ENCODE measurements at regions not wholly inside any gene's neighbourhood (a gene's known extent, or its start where the extent isn't known, plus 50 kb on each side); places are given as distances from the start of the nearest gene placed in this dataset.

DNA sequence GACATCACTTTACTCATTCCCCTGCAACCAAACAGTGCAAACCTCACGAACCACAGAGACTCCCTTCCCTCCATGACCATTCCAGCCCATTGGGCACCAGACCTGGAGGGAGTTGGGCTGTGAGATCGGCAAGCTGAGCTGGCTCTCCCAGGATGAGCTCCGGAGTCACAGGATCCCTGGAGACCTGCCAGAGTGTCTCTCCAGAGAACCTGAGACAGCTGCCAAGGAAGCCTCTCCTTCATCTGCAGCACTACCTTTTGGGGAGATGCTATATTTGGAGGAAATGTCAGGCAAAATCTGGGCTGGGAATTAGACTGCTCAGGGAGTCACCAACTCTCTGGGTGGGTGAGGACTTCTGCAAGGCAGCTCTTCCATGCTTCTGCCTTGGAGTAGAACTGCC is 417.4 kb downstream of the TNS1 start:
- intact Hi-C loops (cut with micrococcal nuclease; ENCODE audit: unreplicated experiment): no loop called here
- Histone ChIP-seq H2AFZ (ENCODE audit: control insufficient read depth, low read depth, low read length) (no peak overlapping the region), H3K27ac (ENCODE audit: control insufficient read depth, insufficient read depth) (no peak overlapping the region), H3K4me3 (no peak overlapping the region), H4K20me1 (ENCODE audit: control insufficient read depth, insufficient read depth) (no peaks in the 10 kb centered on the region; the same call in 1 of the 2 replicates), H3K9me3 (replicated peaks; ENCODE audit: control insufficient read depth, insufficient read depth, low read length) (no peaks in the 10 kb centered on the region), H3K27me3 (replicated peaks in 1 of 2; ENCODE audit: control insufficient read depth in 2 of 2, insufficient read depth in 2 of 2, low read length in 1 of 2) (no peaks in the 10 kb centered on the region), H3K4me2 (ENCODE audit: control insufficient read depth, insufficient read depth) (no peak overlapping the region), H3K79me2 (ENCODE audit: control insufficient read depth, insufficient read depth, low read length) (no peaks in the 10 kb centered on the region), H3K9ac (ENCODE audit: control insufficient read depth, insufficient read depth, low read length) (no peak overlapping the region), H3K4me1 (ENCODE audit: control insufficient read depth, insufficient read depth, low read length) (no peaks in the 10 kb centered on the region), H3K36me3 (ENCODE audit: control insufficient read depth in 2 of 2, insufficient read depth in 2 of 2, low read length in 1 of 2) (no peaks in the 10 kb centered on the region)
- WGBS (ENCODE audit: insufficient coverage, insufficient replicate concordance, low lambda C conversion rate, missing lambda C conversion rate): 2% methylated on average over 3 of the region's 3 CpGs
- ChIA-PET CTCF (no interaction called here), RAD21 (ENCODE audit: unreplicated experiment) (no interaction called here), SMC1A (ENCODE audit: uncharacterized antibody, unreplicated experiment) (no interaction called here), POLR2A (no interaction called here)
- FAIRE-seq (no peak), DNase-seq (ENCODE audit: low read depth, low spot score) (no peak), ATAC-seq (no peak)
- BruUV-seq (replicated peaks): no TSS peak
- in situ Hi-C loops (cut with MboI): no loop called here
- no peak for TF ChIP-seq BMI1 (IDR thresholded peaks at IDR 0.05; ENCODE audit: borderline replicate concordance)
- TF ChIP-seq CHD1 (IDR thresholded peaks at IDR 0.05; ENCODE audit: low read depth, low read length): no peak
- TF ChIP-seq, protein P1, sequence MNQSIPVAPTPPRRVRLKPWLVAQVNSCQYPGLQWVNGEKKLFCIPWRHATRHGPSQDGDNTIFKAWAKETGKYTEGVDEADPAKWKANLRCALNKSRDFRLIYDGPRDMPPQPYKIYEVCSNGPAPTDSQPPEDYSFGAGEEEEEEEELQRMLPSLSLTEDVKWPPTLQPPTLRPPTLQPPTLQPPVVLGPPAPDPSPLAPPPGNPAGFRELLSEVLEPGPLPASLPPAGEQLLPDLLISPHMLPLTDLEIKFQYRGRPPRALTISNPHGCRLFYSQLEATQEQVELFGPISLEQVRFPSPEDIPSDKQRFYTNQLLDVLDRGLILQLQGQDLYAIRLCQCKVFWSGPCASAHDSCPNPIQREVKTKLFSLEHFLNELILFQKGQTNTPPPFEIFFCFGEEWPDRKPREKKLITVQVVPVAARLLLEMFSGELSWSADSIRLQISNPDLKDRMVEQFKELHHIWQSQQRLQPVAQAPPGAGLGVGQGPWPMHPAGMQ (IDR thresholded peaks at IDR 0.05; ENCODE audit: borderline replicate concordance): no peak
- TF ChIP-seq, protein P2, sequence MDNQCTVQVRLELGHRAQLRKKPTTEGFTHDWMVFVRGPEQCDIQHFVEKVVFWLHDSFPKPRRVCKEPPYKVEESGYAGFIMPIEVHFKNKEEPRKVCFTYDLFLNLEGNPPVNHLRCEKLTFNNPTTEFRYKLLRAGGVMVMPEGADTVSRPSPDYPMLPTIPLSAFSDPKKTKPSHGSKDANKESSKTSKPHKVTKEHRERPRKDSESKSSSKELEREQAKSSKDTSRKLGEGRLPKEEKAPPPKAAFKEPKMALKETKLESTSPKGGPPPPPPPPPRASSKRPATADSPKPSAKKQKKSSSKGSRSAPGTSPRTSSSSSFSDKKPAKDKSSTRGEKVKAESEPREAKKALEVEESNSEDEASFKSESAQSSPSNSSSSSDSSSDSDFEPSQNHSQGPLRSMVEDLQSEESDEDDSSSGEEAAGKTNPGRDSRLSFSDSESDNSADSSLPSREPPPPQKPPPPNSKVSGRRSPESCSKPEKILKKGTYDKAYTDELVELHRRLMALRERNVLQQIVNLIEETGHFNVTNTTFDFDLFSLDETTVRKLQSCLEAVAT (IDR thresholded peaks at IDR 0.05): no peak
- TF ChIP-seq YY1 (IDR thresholded peaks at IDR 0.05; ENCODE audit: low read depth, low read length): no peak
- TF ChIP-seq IRF4 (IDR thresholded peaks at IDR 0.05; ENCODE audit: low read depth, low read length): no peak
- no peak for TF ChIP-seq BCL11A (IDR thresholded peaks at IDR 0.05; ENCODE audit: low read depth, low read length)

Measured in GM12878 (cell line).